GM19395 (cell line): ENCODE measurements at regions not wholly inside any gene's neighbourhood (a gene's known extent, or its start where the extent isn't known, plus 50 kb on each side); places are given as distances from the start of the nearest gene placed in this dataset.

Source experiments
- ATAC-seq: cut with Tn5 transposase; IDR thresholded peaks from one replicate; pipeline ENCODE4 v1.9.1; 2021; ENCODE audit warnings: mild to moderate bottlenecking, moderate library complexity; ENCODE audit not compliant: unreplicated experiment

- ATAC-seq: no peak
These were observed 85.8 kb upstream of the NELL2 start for GRCh38 chr12:44961887-44962286.

GRCh38 chr12:44960856-44961255 lies 84.7 kb upstream of the NELL2 start:
- ATAC-seq: no peak

- no peak for ATAC-seq
These were observed 84.3 kb upstream of the NELL2 start for GRCh38 chr12:44960423-44960822.

GRCh38 chr12:44947163-44947562 lies 71.0 kb upstream of the NELL2 start:
- ATAC-seq: no peak

GRCh38 chr12:44942714-44943113 lies 66.6 kb upstream of the NELL2 start:
- ATAC-seq: no peak

GRCh38 chr12:44930972-44931600 lies 55.0 kb upstream of the NELL2 start:
- peak; percentile 58 for ATAC-seq

GRCh38 chr12:44929236-44929885 lies 53.2 kb upstream of the NELL2 start:
- ATAC-seq: no peak
